DND-41 (cell line): ENCODE measurements at regions not wholly inside any gene's neighbourhood (a gene's known extent, or its start where the extent isn't known, plus 50 kb on each side); places are given as distances from the start of the nearest gene placed in this dataset.

Source experiments
- ATAC-seq: fragments of 200-7000 bp; cut with Tn5 transposase; 3 replicates; pipeline ENCODE4 v1.9.1; 2021; ENCODE audit warnings: low read depth; ENCODE audit not compliant: insufficient read depth
- DNase-seq: peaks from one replicate; pipeline ENCODE4 v3.0.0-alpha.2; 2020
- H2AFZ ChIP-seq: 2 replicates; pipeline ENCODE4 v1.6.0; 2012; ENCODE audit warnings: low read depth, low read length
- H3K27ac ChIP-seq: 2 replicates; pipeline ENCODE4 v1.5.1; 2012; ENCODE audit warnings: low read length, inconsistent platforms
- H3K27me3 ChIP-seq: fragments of 200-600 bp; sonication (generic); 2 replicates; pipeline ENCODE4 v1.6.0; 2012; ENCODE audit warnings: low read length, mild to moderate bottlenecking, inconsistent platforms; ENCODE audit not compliant: insufficient read depth, poor library complexity
- H3K36me3 ChIP-seq: 2 replicates; pipeline ENCODE4 v1.5.1; 2012; ENCODE audit warnings: low read length, inconsistent platforms; ENCODE audit not compliant: insufficient read depth
- H3K4me1 ChIP-seq: 2 replicates; pipeline ENCODE4 v1.5.1; 2012; ENCODE audit warnings: mild to moderate bottlenecking, low read length; ENCODE audit not compliant: insufficient read depth
- H3K4me2 ChIP-seq: 2 replicates; pipeline ENCODE4 v1.6.0; 2012; ENCODE audit warnings: mild to moderate bottlenecking, moderate library complexity, low read length, inconsistent platforms; ENCODE audit not compliant: insufficient read depth
- H3K4me3 ChIP-seq, 2 experiments: fragments of 200-600 bp in 1 of 2; shearing (Covaris generic) in 1 of 2; 2 replicates each; pipeline ENCODE4 v1.5.1; 2012 to 2016; ENCODE audit warnings: inconsistent platforms in 2 of 2, low read length in 2 of 2, mild to moderate bottlenecking in 2 of 2, low read depth in 1 of 2, moderate library complexity in 1 of 2
- H3K79me2 ChIP-seq: 2 replicates; pipeline ENCODE4 v1.6.0; 2012; ENCODE audit warnings: low read length, inconsistent platforms; ENCODE audit not compliant: insufficient read depth
- H3K9ac ChIP-seq: 2 replicates; pipeline ENCODE4 v1.6.0; 2012; ENCODE audit warnings: low read depth, mild to moderate bottlenecking, inconsistent platforms, low read length, moderate library complexity
- H3K9me3 ChIP-seq: 2 replicates; pipeline ENCODE4 v1.5.1; 2012; ENCODE audit warnings: low read length, moderate library complexity, mild to moderate bottlenecking, inconsistent platforms; ENCODE audit not compliant: insufficient read depth, severe bottlenecking
- H4K20me1 ChIP-seq: 2 replicates; pipeline ENCODE4 v1.6.0; 2012; ENCODE audit warnings: low read length; ENCODE audit not compliant: insufficient read depth
- CTCF ChIP-seq: IDR thresholded peaks from 2 replicates; pipeline ENCODE4 v1.5.1; 2012; ENCODE audit warnings: borderline replicate concordance, low read length, moderate library complexity, mild to moderate bottlenecking; ENCODE audit not compliant: poor library complexity, severe bottlenecking; ENCODE audit errors: extremely low read depth
- EZH2 ChIP-seq: IDR thresholded peaks from 3 replicates; pipeline ENCODE4 v1.6.1; 2012; ENCODE audit warnings: borderline replicate concordance, low read depth, mild to moderate bottlenecking, moderate library complexity, low read length, inconsistent platforms; ENCODE audit not compliant: severe bottlenecking

GRCh38 chrX:17939724-17940123 lies 78.6 kb upstream of the RAI2 start:
- Histone ChIP-seq H3K4me2 (no peak overlapping the region), H3K4me3 (no peak overlapping the region), H3K27me3 (no peaks in the 10 kb centered on the region), H3K36me3 (no peaks in the 10 kb centered on the region), H4K20me1 (no peaks in the 10 kb centered on the region), H3K4me1 (no peaks in the 10 kb centered on the region), H2AFZ (no peak overlapping the region), H3K9ac (no peak overlapping the region), H3K9me3 (no peaks in the 10 kb centered on the region), H3K79me2 (no peaks in the 10 kb centered on the region), H3K27ac (no peak overlapping the region)
- no peak for DNase-seq
- TF ChIP-seq CTCF = no peak
- no peak for TF ChIP-seq EZH2
- no peak for ATAC-seq

GRCh38 chrX:17933856-17934255 lies 72.8 kb upstream of the RAI2 start:
- Histone ChIP-seq H3K79me2 (no peaks in the 10 kb centered on the region), H3K9me3 (no peaks in the 10 kb centered on the region), H3K4me3 (no peak overlapping the region), H3K4me1 (no peaks in the 10 kb centered on the region), H3K9ac (no peak overlapping the region), H2AFZ (no peak overlapping the region), H3K27me3 (no peaks in the 10 kb centered on the region), H3K4me2 (no peak overlapping the region), H3K27ac (no peak overlapping the region), H4K20me1 (no peaks in the 10 kb centered on the region), H3K36me3 (no peaks in the 10 kb centered on the region)
- DNase-seq = no peak
- no peak for TF ChIP-seq CTCF
- no peak for TF ChIP-seq EZH2
- no peak for ATAC-seq

- no peak for TF ChIP-seq EZH2
- H3K27me3 ChIP-seq = no peaks in the 10 kb centered on the region
- H3K9ac ChIP-seq = no peak overlapping the region
- H3K27ac ChIP-seq = no peak overlapping the region
- H3K4me3 ChIP-seq = no peak overlapping the region
- no peaks in the 10 kb centered on the region for H3K9me3 ChIP-seq
- H3K4me1 ChIP-seq = no peaks in the 10 kb centered on the region
- no peak for ATAC-seq
- H3K36me3 ChIP-seq = no peaks in the 10 kb centered on the region
- no peak for DNase-seq
- no peak overlapping the region for H3K4me2 ChIP-seq
- H4K20me1 ChIP-seq = no peaks in the 10 kb centered on the region
- H3K79me2 ChIP-seq = no peaks in the 10 kb centered on the region
- no peak overlapping the region for H2AFZ ChIP-seq
Measured at GRCh38 chrX:17932781-17933180, 71.7 kb upstream of the RAI2 start.

GRCh38 chrX:17931855-17932254 lies 70.8 kb upstream of the RAI2 start:
- ATAC-seq = no peak
- Histone ChIP-seq H3K36me3 (no peaks in the 10 kb centered on the region), H3K27ac (no peak overlapping the region), H2AFZ (no peak overlapping the region), H3K9me3 (no peaks in the 10 kb centered on the region), H4K20me1 (no peaks in the 10 kb centered on the region), H3K9ac (no peak overlapping the region), H3K4me2 (no peak overlapping the region), H3K27me3 (no peaks in the 10 kb centered on the region), H3K79me2 (no peaks in the 10 kb centered on the region), H3K4me1 (no peaks in the 10 kb centered on the region), H3K4me3 (no peak overlapping the region)
- no peak for DNase-seq
- TF ChIP-seq EZH2 (no peak), CTCF (no peak)
